CD14-positive monocyte (primary cell): ENCODE measurements at regions not wholly inside any gene's neighbourhood (a gene's known extent, or its start where the extent isn't known, plus 50 kb on each side); places are given as distances from the start of the nearest gene placed in this dataset.

ENCODE experiments used
- DNase-seq, 3 donors: peaks; one replicate each; pipeline ENCODE4 v3.0.0-alpha.2; 2011 to 2022
- H2AFZ ChIP-seq: 2 replicates; pipeline ENCODE4 v1.6.0; 2012; ENCODE audit warnings: mild to moderate bottlenecking, low read depth, low read length, inconsistent platforms; ENCODE audit not compliant: insufficient read depth, poor library complexity, severe bottlenecking
- H3K27ac ChIP-seq, 2 donors: 1 replicate in 1 of 2; 2 replicates in 1 of 2; pipeline ENCODE4 v1.5.1; 2012 to 2013; ENCODE audit warnings: low read length in 2 of 2, control low read depth in 1 of 2, inconsistent platforms in 1 of 2, low read depth in 1 of 2, mild to moderate bottlenecking in 1 of 2
- H3K27me3 ChIP-seq, 2 donors: one replicate each; pipeline versions ENCODE4 v1.6.0 to v1.6.1; 2011 to 2013; ENCODE audit warnings: low read length in 2 of 2; ENCODE audit not compliant: control insufficient read depth in 2 of 2, insufficient read depth in 2 of 2
- H3K36me3 ChIP-seq, 2 donors: replicated peaks in 1 of 2; 1 replicate in 1 of 2; 2 replicates in 1 of 2; pipeline versions ENCODE4 v1.5.1 to v1.6.1; 2012 to 2013; ENCODE audit warnings: low read length in 2 of 2, control low read depth in 1 of 2, inconsistent platforms in 1 of 2, mild to moderate bottlenecking in 1 of 2; ENCODE audit not compliant: insufficient read depth in 2 of 2, control insufficient read depth in 1 of 2
- H3K4me1 ChIP-seq, 2 donors: 1 replicate in 1 of 2; 2 replicates in 1 of 2; pipeline versions ENCODE4 v1.5.1 to v1.6.1; 2012 to 2013; ENCODE audit warnings: low read length in 2 of 2, control low read depth in 1 of 2, inconsistent platforms in 1 of 2, mild to moderate bottlenecking in 1 of 2, moderate library complexity in 1 of 2; ENCODE audit not compliant: insufficient read depth in 2 of 2, control insufficient read depth in 1 of 2
- H3K4me2 ChIP-seq: replicated peaks from 2 replicates; pipeline ENCODE3; 2012; ENCODE audit warnings: low read length, moderate library complexity, mild to moderate bottlenecking; ENCODE audit not compliant: poor library complexity, severe bottlenecking; ENCODE audit errors: extremely low read depth
- H3K4me3 ChIP-seq, 3 experiments: fragments of 200-600 bp in 1 of 3; sonication (generic) in 1 of 3; replicated peaks in 1 of 3; 1 replicate in 2 of 3; 2 replicates in 1 of 3; pipeline ENCODE4 v1.5.1; 2011 to 2013; ENCODE audit warnings: low read length in 3 of 3, mild to moderate bottlenecking in 3 of 3, control low read depth in 2 of 3, low read depth in 2 of 3, inconsistent platforms in 1 of 3, moderate library complexity in 1 of 3
- H3K79me2 ChIP-seq: 2 replicates; pipeline ENCODE4 v1.6.0; 2012; ENCODE audit warnings: mild to moderate bottlenecking, control low read depth, inconsistent platforms, low read length, moderate library complexity; ENCODE audit not compliant: insufficient read depth
- H3K9ac ChIP-seq: 2 replicates; pipeline ENCODE4 v1.6.0; 2017; ENCODE audit warnings: low read length, mild to moderate bottlenecking; ENCODE audit not compliant: insufficient read depth, poor library complexity, severe bottlenecking
- H3K9me3 ChIP-seq, 2 donors: replicated peaks in 1 of 2; 1 replicate in 1 of 2; 2 replicates in 1 of 2; pipeline versions ENCODE4 v1.5.1 to v1.6.1; 2012 to 2013; ENCODE audit warnings: low read length in 2 of 2, control low read depth in 1 of 2; ENCODE audit not compliant: control insufficient read depth in 1 of 2, insufficient read depth in 1 of 2
- H4K20me1 ChIP-seq: 2 replicates; pipeline ENCODE4 v1.6.0; 2012; ENCODE audit warnings: mild to moderate bottlenecking, low read length, control low read depth, moderate library complexity; ENCODE audit not compliant: insufficient read depth
- H3K27ac Mint-ChIP-seq, 7 donors: one replicate each; pipeline ENCODE4 v1.8.0; 2020; ENCODE audit warnings: mild to moderate bottlenecking in 7 of 7, mixed read lengths in 7 of 7, moderate library complexity in 6 of 7, inconsistent platforms in 2 of 7
- H3K27me3 Mint-ChIP-seq, 3 donors: one replicate each; pipeline ENCODE4 v1.8.0; 2021 to 2022; ENCODE audit warnings: low read depth in 3 of 3, mild to moderate bottlenecking in 3 of 3, mixed read lengths in 3 of 3, moderate library complexity in 3 of 3, inconsistent platforms in 1 of 3
- H3K36me3 Mint-ChIP-seq, 2 donors: one replicate each; pipeline ENCODE4 v1.8.0; 2020; ENCODE audit warnings: mixed read lengths in 2 of 2, inconsistent platforms in 1 of 2, mild to moderate bottlenecking in 1 of 2
- H3K4me1 Mint-ChIP-seq: one replicate; pipeline ENCODE4 v1.8.0; 2020; ENCODE audit warnings: mild to moderate bottlenecking, mixed read lengths
- H3K4me3 Mint-ChIP-seq, 2 donors: one replicate each; pipeline ENCODE4 v1.8.0; 2020; ENCODE audit warnings: mild to moderate bottlenecking in 2 of 2, mixed read lengths in 2 of 2, moderate library complexity in 1 of 2
- H3K9me3 Mint-ChIP-seq, 7 donors: one replicate each; pipeline ENCODE4 v1.8.0; 2020 to 2022; ENCODE audit warnings: mixed read lengths in 7 of 7, mild to moderate bottlenecking in 6 of 7, moderate library complexity in 6 of 7, inconsistent platforms in 2 of 7
- CTCF ChIP-seq: fragments of 200-600 bp; IDR thresholded peaks from one replicate; pipeline ENCODE4 v1.8.0; 2022; ENCODE audit warnings: antibody characterized with exemption, mild to moderate bottlenecking
- WGBS: methylation state at CpG from one replicate; pipeline ENCODE4 v1.1.5; 2013; ENCODE audit warnings: missing lambda C conversion rate; ENCODE audit not compliant: insufficient coverage; 5-methylcytosine and 5-hydroxymethylcytosine counted together
- intact Hi-C, 2 donors: fragments of 100-400 bp; cut with micrococcal nuclease; formaldehyde crosslinking; loops; one replicate each; pipeline versions ENCODE4 v1.15.0 to v1.15.1; 2023

GRCh38 chr17:79439493-79439892 is 171.4 kb downstream of the RBFOX3 start:
- H3K4me3 ChIP-seq: no peak overlapping the region
- no peak overlapping the region for H3K9ac ChIP-seq
- H3K79me2 ChIP-seq: no peaks in the 10 kb centered on the region
- no peaks in the 10 kb centered on the region for H3K9me3 Mint-ChIP-seq
- peak overlapping the region in 1 of 7 donors; percentile 54 for H3K27ac Mint-ChIP-seq
- intact Hi-C loops: no loop called here
- no peaks in the 10 kb centered on the region for H3K4me1 ChIP-seq
- no peak overlapping the region for H3K27ac ChIP-seq
- H3K27me3 Mint-ChIP-seq: peaks cover 3 to 16% (median 10%) of the 10 kb centered on the region in 3 donors
- H3K4me2 ChIP-seq: no peak overlapping the region
- no peak overlapping the region for H3K4me3 Mint-ChIP-seq
- no peak for TF ChIP-seq CTCF
- H2AFZ ChIP-seq: no peak overlapping the region
- H3K27me3 ChIP-seq: no peaks in the 10 kb centered on the region
- WGBS: 93% methylated on average over 6 of the region's 6 CpGs
- H3K4me1 Mint-ChIP-seq: no peaks in the 10 kb centered on the region
- no peaks in the 10 kb centered on the region for H3K36me3 ChIP-seq
- H4K20me1 ChIP-seq: no peaks in the 10 kb centered on the region
- H3K36me3 Mint-ChIP-seq: no peaks in the 10 kb centered on the region
- no peaks in the 10 kb centered on the region for H3K9me3 ChIP-seq
- no peak for DNase-seq

- TF ChIP-seq CTCF: no peak
- H3K9me3 ChIP-seq: peaks cover 0 to 4% of the 10 kb centered on the region in 2 donors
- H4K20me1 ChIP-seq: no peaks in the 10 kb centered on the region
- no peak overlapping the region for H3K27ac ChIP-seq
- Mint-ChIP-seq H3K27ac (no peak overlapping the region), H3K4me3 (no peak overlapping the region), H3K4me1 (no peaks in the 10 kb centered on the region), H3K27me3 (peaks cover 3 to 16% (median 11%) of the 10 kb centered on the region in 3 donors), H3K36me3 (no peaks in the 10 kb centered on the region), H3K9me3 (peaks cover 0 to 4% (median 0%) of the 10 kb centered on the region in 7 donors)
- H3K9ac ChIP-seq: no peak overlapping the region
- no peak overlapping the region for H3K4me3 ChIP-seq
- no peaks in the 10 kb centered on the region for H3K4me1 ChIP-seq
- H3K27me3 ChIP-seq: no peaks in the 10 kb centered on the region
- H3K79me2 ChIP-seq: no peaks in the 10 kb centered on the region
- WGBS: 84% methylated on average over 18 of the region's 23 CpGs
- no peak overlapping the region for H3K4me2 ChIP-seq
- DNase-seq: no peak
- no peak overlapping the region for H2AFZ ChIP-seq
- no peaks in the 10 kb centered on the region for H3K36me3 ChIP-seq
- intact Hi-C loops: no loop called here
These were observed 172.1 kb downstream of the RBFOX3 start for GRCh38 chr17:79438546-79439334.
